ENCODE measurements at regions not wholly inside any gene's neighbourhood (a gene's known extent, or its start where the extent isn't known, plus 50 kb on each side); places are given as distances from the start of the nearest gene placed in this dataset.

- no peaks in the 10 kb centered on the region for H3K4me1 ChIP-seq (ENCODE audit: control insufficient read depth in 1 of 2, insufficient read depth in 1 of 2, low read depth in 1 of 2, low read length in 1 of 2)
- no peaks in the 10 kb centered on the region for H3K9me3 ChIP-seq
- no peaks in the 10 kb centered on the region for H3K27me3 ChIP-seq
- H3K36me3 ChIP-seq, result no peaks in the 10 kb centered on the region
- H3K4me3 ChIP-seq (ENCODE audit: low read depth in 1 of 2, low read length in 1 of 2), result no peak overlapping the region
- TF ChIP-seq, protein P1, sequence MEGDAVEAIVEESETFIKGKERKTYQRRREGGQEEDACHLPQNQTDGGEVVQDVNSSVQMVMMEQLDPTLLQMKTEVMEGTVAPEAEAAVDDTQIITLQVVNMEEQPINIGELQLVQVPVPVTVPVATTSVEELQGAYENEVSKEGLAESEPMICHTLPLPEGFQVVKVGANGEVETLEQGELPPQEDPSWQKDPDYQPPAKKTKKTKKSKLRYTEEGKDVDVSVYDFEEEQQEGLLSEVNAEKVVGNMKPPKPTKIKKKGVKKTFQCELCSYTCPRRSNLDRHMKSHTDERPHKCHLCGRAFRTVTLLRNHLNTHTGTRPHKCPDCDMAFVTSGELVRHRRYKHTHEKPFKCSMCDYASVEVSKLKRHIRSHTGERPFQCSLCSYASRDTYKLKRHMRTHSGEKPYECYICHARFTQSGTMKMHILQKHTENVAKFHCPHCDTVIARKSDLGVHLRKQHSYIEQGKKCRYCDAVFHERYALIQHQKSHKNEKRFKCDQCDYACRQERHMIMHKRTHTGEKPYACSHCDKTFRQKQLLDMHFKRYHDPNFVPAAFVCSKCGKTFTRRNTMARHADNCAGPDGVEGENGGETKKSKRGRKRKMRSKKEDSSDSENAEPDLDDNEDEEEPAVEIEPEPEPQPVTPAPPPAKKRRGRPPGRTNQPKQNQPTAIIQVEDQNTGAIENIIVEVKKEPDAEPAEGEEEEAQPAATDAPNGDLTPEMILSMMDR (IDR thresholded peaks at IDR 0.05), result no peak
- H3K27ac ChIP-seq, result no peak overlapping the region
Observed at GRCh38 chr14:82445810-82446570, 912.3 kb upstream of the SEL1L start.

DNA sequence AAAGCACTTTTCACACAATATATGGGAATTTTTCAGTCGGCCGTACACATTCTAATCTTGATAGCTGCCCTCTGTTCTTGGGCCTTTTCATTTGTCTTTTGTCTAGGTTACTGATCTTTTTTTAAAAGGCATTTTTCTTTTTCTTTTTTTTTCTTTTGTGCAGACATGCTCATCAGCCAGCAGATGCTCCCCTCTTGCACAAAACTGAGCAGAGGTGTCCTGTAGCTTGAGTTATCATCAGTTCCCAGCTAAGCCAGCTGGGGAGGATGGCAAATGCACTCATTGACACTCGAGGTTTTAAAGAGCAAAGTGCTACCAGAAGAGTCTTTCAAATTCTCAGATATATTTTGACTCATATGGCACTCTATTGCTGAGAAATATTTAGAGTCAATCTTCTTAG is 913.9 kb upstream of the SEL1L start:
- Histone ChIP-seq H3K4me3 (ENCODE audit: low read depth in 1 of 2, low read length in 1 of 2) (no peak overlapping the region), H3K27me3 (no peaks in the 10 kb centered on the region), H3K27ac (no peak overlapping the region), H3K4me1 (ENCODE audit: control insufficient read depth in 1 of 2, insufficient read depth in 1 of 2, low read depth in 1 of 2, low read length in 1 of 2) (no peaks in the 10 kb centered on the region), H3K36me3 (no peaks in the 10 kb centered on the region), H3K9me3 (no peaks in the 10 kb centered on the region)
- TF ChIP-seq, protein P1 (IDR thresholded peaks at IDR 0.05), result no peak

- no peaks in the 10 kb centered on the region for H3K27me3 ChIP-seq
- H3K36me3 ChIP-seq, result no peaks in the 10 kb centered on the region
- no peaks in the 10 kb centered on the region for H3K4me1 ChIP-seq (ENCODE audit: control insufficient read depth in 1 of 2, insufficient read depth in 1 of 2, low read depth in 1 of 2, low read length in 1 of 2)
- H3K27ac ChIP-seq, result no peak overlapping the region
- TF ChIP-seq, protein P1 (IDR thresholded peaks at IDR 0.05), result no peak
- no peaks in the 10 kb centered on the region for H3K9me3 ChIP-seq
- H3K4me3 ChIP-seq (ENCODE audit: low read depth in 1 of 2, low read length in 1 of 2), result no peak overlapping the region
Observed at GRCh38 chr14:82449926-82450468, 916.3 kb upstream of the SEL1L start.

GRCh38 chr14:82451675-82452074 is 918.0 kb upstream of the SEL1L start:
- no peaks in the 10 kb centered on the region for H3K4me1 ChIP-seq (ENCODE audit: control insufficient read depth in 1 of 2, insufficient read depth in 1 of 2, low read depth in 1 of 2, low read length in 1 of 2)
- H3K9me3 ChIP-seq, result no peaks in the 10 kb centered on the region
- H3K4me3 ChIP-seq (ENCODE audit: low read depth in 1 of 2, low read length in 1 of 2), result no peak overlapping the region
- H3K27ac ChIP-seq, result no peak overlapping the region
- TF ChIP-seq, protein P1 (IDR thresholded peaks at IDR 0.05), result no peak
- H3K36me3 ChIP-seq, result no peaks in the 10 kb centered on the region
- H3K27me3 ChIP-seq, result no peaks in the 10 kb centered on the region

- H3K4me1 ChIP-seq (ENCODE audit: control insufficient read depth in 1 of 2, insufficient read depth in 1 of 2, low read depth in 1 of 2, low read length in 1 of 2), result no peaks in the 10 kb centered on the region
- H3K27me3 ChIP-seq, result no peaks in the 10 kb centered on the region
- H3K27ac ChIP-seq, result no peak overlapping the region
- TF ChIP-seq, protein P1 (IDR thresholded peaks at IDR 0.05), result no peak
- H3K9me3 ChIP-seq, result no peaks in the 10 kb centered on the region
- no peak overlapping the region for H3K4me3 ChIP-seq (ENCODE audit: low read depth in 1 of 2, low read length in 1 of 2)
- no peaks in the 10 kb centered on the region for H3K36me3 ChIP-seq
Observed at GRCh38 chr14:82482345-82482744, 948.7 kb upstream of the SEL1L start.
